ENCODE measurements at regions not wholly inside any gene's neighbourhood (a gene's known extent, or its start where the extent isn't known, plus 50 kb on each side); places are given as distances from the start of the nearest gene placed in this dataset.

DNA sequence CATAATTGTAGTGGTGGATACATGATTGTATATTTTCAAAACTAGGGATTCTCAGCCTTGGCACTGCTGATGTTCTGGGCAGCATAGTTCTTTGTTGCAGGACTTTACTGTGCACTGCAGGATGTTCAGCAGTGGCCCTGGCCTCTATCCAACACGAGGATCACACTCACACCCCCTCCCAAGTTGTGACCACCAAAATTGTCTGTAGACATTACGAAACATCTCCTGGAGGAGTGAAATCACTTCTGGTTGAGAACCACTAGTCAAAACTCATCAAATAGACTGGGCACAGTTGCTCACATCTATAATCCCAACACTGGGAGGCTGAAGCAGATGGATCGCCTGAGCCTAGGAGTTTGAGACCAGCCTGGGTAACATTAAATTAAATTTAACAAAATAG, 123.1 kb upstream of the CDYL start:
- TF ChIP-seq, protein P1, sequence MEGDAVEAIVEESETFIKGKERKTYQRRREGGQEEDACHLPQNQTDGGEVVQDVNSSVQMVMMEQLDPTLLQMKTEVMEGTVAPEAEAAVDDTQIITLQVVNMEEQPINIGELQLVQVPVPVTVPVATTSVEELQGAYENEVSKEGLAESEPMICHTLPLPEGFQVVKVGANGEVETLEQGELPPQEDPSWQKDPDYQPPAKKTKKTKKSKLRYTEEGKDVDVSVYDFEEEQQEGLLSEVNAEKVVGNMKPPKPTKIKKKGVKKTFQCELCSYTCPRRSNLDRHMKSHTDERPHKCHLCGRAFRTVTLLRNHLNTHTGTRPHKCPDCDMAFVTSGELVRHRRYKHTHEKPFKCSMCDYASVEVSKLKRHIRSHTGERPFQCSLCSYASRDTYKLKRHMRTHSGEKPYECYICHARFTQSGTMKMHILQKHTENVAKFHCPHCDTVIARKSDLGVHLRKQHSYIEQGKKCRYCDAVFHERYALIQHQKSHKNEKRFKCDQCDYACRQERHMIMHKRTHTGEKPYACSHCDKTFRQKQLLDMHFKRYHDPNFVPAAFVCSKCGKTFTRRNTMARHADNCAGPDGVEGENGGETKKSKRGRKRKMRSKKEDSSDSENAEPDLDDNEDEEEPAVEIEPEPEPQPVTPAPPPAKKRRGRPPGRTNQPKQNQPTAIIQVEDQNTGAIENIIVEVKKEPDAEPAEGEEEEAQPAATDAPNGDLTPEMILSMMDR (IDR thresholded peaks at IDR 0.05; ENCODE audit: borderline replicate concordance, insufficient read depth, low read depth, low read length) = no peak
- no peak overlapping the region for H3K4me3 ChIP-seq (ENCODE audit: low read depth, low read length)

- H3K4me3 ChIP-seq (ENCODE audit: low read depth, low read length) = no peak overlapping the region
- TF ChIP-seq, protein P1 (IDR thresholded peaks at IDR 0.05; ENCODE audit: borderline replicate concordance, insufficient read depth, low read depth, low read length) = no peak
Measured at GRCh38 chr6:4651831-4652467, 124.3 kb upstream of the CDYL start.

DNA sequence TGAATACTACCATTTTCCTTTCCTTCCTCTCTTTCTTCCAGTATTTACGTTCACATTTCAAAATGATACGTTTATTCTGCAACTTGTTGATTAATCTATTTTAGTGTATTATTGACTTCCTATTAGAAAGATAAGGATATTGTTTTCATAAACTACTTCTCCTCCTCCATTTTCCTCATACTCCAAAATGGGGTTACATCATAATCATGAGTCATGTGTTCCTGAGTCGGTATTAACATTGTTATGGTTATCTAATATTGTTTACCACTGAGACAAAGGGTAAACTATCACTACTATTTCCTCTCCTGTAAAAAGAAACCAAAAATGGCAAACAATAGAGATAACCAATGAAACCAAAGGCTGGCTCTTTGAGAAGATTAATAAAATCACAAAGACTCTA, 126.5 kb upstream of the CDYL start:
- no peak overlapping the region for H3K4me3 ChIP-seq (ENCODE audit: low read depth, low read length)
- TF ChIP-seq, protein P1 (IDR thresholded peaks at IDR 0.05; ENCODE audit: borderline replicate concordance, insufficient read depth, low read depth, low read length) = no peak

GRCh38 chr6:4647414-4648365, 128.5 kb upstream of the CDYL start:
- H3K4me3 ChIP-seq (ENCODE audit: low read depth, low read length) = no peak overlapping the region
- TF ChIP-seq, protein P1 (IDR thresholded peaks at IDR 0.05; ENCODE audit: borderline replicate concordance, insufficient read depth, low read depth, low read length) = no peak

DNA sequence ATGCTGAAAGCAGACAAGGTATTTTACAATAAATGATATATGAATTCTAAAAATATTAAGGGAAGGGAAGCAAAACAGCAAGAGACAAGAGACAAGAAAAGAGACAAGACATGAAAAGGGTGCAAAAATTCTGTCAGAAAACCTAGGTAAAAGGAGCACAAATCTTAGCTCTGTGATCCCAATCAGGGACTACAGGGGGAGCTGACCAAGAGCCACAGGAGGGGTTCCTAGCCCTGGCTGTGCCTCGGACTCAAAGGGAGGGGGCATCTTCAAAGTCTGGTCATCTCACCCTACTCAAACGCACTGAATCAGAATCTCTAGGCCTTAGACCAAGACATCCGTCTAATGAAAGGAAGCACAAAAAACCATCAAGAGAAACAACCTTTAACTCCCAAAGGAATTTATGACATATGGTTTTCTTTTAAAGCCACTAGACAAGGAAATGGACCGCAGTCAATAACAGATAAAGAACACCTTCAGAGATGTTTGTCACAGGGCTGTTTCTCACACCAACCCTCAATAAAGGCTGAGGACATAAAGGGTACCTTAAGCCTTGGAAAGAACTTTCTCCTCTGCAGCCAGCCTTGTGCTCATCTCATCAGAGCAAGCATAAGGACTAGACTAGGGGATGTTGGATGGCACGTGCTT, 130.4 kb upstream of the CDYL start:
- H3K4me3 ChIP-seq (ENCODE audit: low read depth, low read length) = no peak overlapping the region
- TF ChIP-seq, protein P1 (IDR thresholded peaks at IDR 0.05; ENCODE audit: borderline replicate concordance, insufficient read depth, low read depth, low read length) = no peak

DNA sequence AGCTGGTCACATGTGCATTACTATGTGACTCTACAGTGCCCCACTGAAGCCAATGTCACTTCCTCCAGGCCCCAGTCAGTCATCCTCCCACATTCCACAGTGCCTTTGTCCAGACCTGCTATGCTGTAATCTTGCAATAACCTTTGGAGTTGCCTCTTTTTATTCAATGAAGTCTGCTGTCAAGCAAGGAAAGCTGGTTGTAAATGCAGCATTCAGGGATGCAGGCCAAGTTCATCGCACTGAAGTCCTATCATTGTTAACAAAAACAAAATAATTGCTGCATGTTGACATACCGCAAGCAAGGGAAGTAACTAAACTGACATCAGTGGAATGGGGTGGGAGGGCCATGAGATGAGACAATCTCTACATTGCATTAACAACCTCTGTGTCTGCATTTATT, 131.2 kb upstream of the CDYL start:
- TF ChIP-seq, protein P1 (IDR thresholded peaks at IDR 0.05; ENCODE audit: borderline replicate concordance, insufficient read depth, low read depth, low read length) = no peak
- H3K4me3 ChIP-seq (ENCODE audit: low read depth, low read length) = no peak overlapping the region

Data from GM12875 (cell line).